Mesothelial cell of epicardium (in vitro differentiated cells): ENCODE measurements at regions not wholly inside any gene's neighbourhood (a gene's known extent, or its start where the extent isn't known, plus 50 kb on each side); places are given as distances from the start of the nearest gene placed in this dataset.

Source experiments
- DNase-seq, 2 experiments: peaks; one replicate each; pipeline ENCODE4 v3.0.0; 2021; ENCODE audit warnings: low spot score in 2 of 2; ENCODE audit not compliant: unreplicated experiment in 2 of 2
- H3K27ac Mint-ChIP-seq: 2 replicates; pipeline ENCODE4 v1.8.0; 2021; ENCODE audit warnings: mixed read lengths
- H3K27me3 Mint-ChIP-seq: 2 replicates; pipeline ENCODE4 v1.8.0; 2021; ENCODE audit warnings: low read depth, mixed read lengths
- H3K36me3 Mint-ChIP-seq: 2 replicates; pipeline ENCODE4 v1.8.0; 2021; ENCODE audit warnings: mixed read lengths
- H3K4me1 Mint-ChIP-seq: 2 replicates; pipeline ENCODE4 v1.8.0; 2021; ENCODE audit warnings: mixed read lengths
- H3K4me3 Mint-ChIP-seq: 2 replicates; pipeline ENCODE4 v1.8.0; 2021; ENCODE audit warnings: mild to moderate bottlenecking, moderate library complexity, mixed read lengths
- H3K9me3 Mint-ChIP-seq: 2 replicates; pipeline ENCODE4 v1.8.0; 2021; ENCODE audit warnings: mixed read lengths
- CTCF ChIP-seq: fragments of 200-600 bp; sonication (generic); IDR thresholded peaks from one replicate; pipeline ENCODE4 v1.5.0; 2021; ENCODE audit warnings: antibody characterized with exemption; ENCODE audit not compliant: unreplicated experiment

DNA sequence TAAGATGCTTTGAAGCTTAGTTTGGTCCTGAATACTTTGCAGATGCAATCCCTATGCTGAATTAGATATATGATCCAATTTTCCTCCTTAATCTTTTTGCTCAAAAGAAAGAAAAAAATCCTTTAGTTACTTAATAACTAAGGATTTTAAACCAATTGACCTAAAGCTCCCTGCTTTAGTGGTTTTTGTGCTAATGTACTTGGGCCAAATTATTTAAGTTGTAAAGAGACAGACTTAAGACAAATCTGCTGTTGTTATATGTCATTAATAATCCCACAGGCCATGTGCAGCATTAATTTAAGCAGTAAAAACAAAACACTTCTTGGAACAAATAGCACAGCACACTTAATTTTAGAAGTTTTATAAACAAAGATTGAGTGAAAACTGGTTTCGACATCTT is 776.1 kb upstream of the SEMA6D start:
- Mint-ChIP-seq H3K36me3 (no peaks in the 10 kb centered on the region), H3K4me1 (peaks cover 9% of the 10 kb centered on the region), H3K4me3 (no peak overlapping the region), H3K27ac (no peak overlapping the region), H3K27me3 (no peaks in the 10 kb centered on the region), H3K9me3 (no peaks in the 10 kb centered on the region)
- no peak for DNase-seq
- TF ChIP-seq CTCF: no peak

DNA sequence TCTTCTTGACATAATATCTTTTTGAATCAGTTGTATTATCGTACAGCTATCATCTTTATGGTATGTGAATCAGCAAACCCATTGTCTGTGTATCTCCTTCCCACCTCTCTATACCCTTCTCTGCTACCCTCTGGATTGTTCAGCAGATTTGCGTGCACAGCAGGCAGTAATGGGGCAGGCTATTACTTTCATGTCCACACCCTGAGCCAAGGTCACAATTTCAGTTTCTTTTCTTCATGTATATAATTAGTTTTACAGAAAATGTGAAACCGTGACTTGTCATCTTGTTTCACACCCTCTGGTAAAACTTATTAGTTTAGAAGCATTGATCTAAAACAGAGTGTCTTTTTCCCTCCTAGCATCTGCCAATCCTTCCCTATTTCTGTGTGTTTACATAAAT is 770.4 kb upstream of the SEMA6D start:
- Mint-ChIP-seq H3K9me3 (peaks cover 28% of the 10 kb centered on the region), H3K27me3 (no peaks in the 10 kb centered on the region), H3K4me1 (no peaks in the 10 kb centered on the region), H3K4me3 (no peak overlapping the region), H3K27ac (no peak overlapping the region), H3K36me3 (peaks cover 6% of the 10 kb centered on the region)
- no peak for TF ChIP-seq CTCF
- DNase-seq: no peak

DNA sequence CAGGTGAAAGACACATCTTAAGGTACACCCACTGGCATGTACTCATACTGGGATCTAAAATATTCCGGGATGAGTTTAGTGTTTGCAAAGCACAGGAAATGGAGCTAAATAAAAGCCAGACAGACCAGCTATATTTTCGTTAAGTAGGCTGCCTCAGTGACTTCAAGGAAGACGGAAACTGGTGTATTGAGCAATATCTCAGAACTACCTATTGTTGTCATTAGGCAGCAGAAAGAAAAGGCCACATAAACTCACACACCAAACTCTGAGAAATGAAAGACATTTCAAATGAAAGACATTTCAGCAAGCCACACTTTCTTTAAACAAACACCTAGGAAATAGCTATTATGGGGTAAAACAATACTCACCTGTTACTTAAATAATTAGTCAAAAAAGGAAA is 761.7 kb upstream of the SEMA6D start:
- Mint-ChIP-seq H3K4me3 (no peak overlapping the region), H3K27me3 (no peaks in the 10 kb centered on the region), H3K9me3 (peaks cover 14% of the 10 kb centered on the region), H3K36me3 (peaks cover 6% of the 10 kb centered on the region), H3K4me1 (peaks cover 13% of the 10 kb centered on the region), H3K27ac (no peak overlapping the region)
- DNase-seq: no peak
- no peak for TF ChIP-seq CTCF

DNA sequence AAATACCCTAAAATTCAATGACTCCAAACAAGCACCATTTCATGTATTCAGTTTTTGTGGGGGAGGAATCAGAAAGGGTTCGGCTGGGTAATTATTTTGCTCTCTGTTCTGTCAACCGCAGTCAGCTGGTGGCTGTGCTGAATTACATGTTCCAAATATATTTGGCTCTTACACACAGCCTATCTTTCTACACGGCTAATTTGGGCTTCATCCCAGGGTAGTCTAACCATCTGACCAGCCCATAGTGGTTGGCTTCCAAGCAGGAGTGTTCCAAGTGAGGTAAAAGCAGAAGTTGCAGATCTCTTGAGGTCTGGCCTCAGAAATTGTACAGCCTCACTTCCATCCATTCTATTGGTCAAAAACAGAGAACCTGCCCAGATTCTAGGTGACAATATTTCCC is 760.8 kb upstream of the SEMA6D start:
- no peak for TF ChIP-seq CTCF
- H3K27me3 Mint-ChIP-seq: no peaks in the 10 kb centered on the region

GRCh38 chr15:46956881-46957280 is 760.4 kb upstream of the SEMA6D start:
- Mint-ChIP-seq H3K4me3 (no peak overlapping the region), H3K27me3 (no peaks in the 10 kb centered on the region), H3K4me1 (peaks cover 22% of the 10 kb centered on the region), H3K9me3 (peaks cover 4% of the 10 kb centered on the region), H3K36me3 (no peaks in the 10 kb centered on the region), H3K27ac (no peak overlapping the region)
- no peak for DNase-seq
- no peak for TF ChIP-seq CTCF

More for the DNA sequence above, 760.8 kb upstream of the SEMA6D start:
- H3K36me3 Mint-ChIP-seq: peaks cover 2% of the 10 kb centered on the region
- DNase-seq: no peak
- no peak overlapping the region for H3K27ac Mint-ChIP-seq
- no peak overlapping the region for H3K4me3 Mint-ChIP-seq
- peaks cover 18% of the 10 kb centered on the region for H3K4me1 Mint-ChIP-seq
- H3K9me3 Mint-ChIP-seq: peaks cover 7% of the 10 kb centered on the region

GRCh38 chr15:46960581-46960980 is 756.7 kb upstream of the SEMA6D start:
- Mint-ChIP-seq H3K4me3 (no peak overlapping the region), H3K27me3 (no peaks in the 10 kb centered on the region)

More at GRCh38 chr15:46960581-46960980, 756.7 kb upstream of the SEMA6D start:
- peak overlapping the region; percentile 12 for H3K27ac Mint-ChIP-seq
- peaks cover 16% of the 10 kb centered on the region for H3K9me3 Mint-ChIP-seq
- peaks cover 25% of the 10 kb centered on the region for H3K4me1 Mint-ChIP-seq
- peaks cover 1% of the 10 kb centered on the region for H3K36me3 Mint-ChIP-seq
- no peak for DNase-seq
- no peak for TF ChIP-seq CTCF
